ENCODE measurements at regions not wholly inside any gene's neighbourhood (a gene's known extent, or its start where the extent isn't known, plus 50 kb on each side); places are given as distances from the start of the nearest gene placed in this dataset.
A peak's percentile ranks its signal among the peaks of the same experiment; 100 is the strongest.

- Histone ChIP-seq H3K27ac (no peak overlapping the region), H3K9me3 (replicated peaks) (no peaks in the 10 kb centered on the region), H3K4me3 (no peak overlapping the region), H3K36me3 (no peaks in the 10 kb centered on the region), H3K27me3 (replicated peaks) (no peaks in the 10 kb centered on the region), H3K4me1 (replicated peaks) (no peaks in the 10 kb centered on the region)
- DNase-seq (ENCODE audit: low read depth in 1 of 2, low spot score in 2 of 2): no peak
Observed at GRCh38 chr13:85332615-85333014, 466.6 kb downstream of the SLITRK6 start.

- Histone ChIP-seq H3K9me3 (replicated peaks) (no peaks in the 10 kb centered on the region), H3K4me3 (no peak overlapping the region), H3K4me1 (replicated peaks) (peaks cover 7% of the 10 kb centered on the region), H3K27me3 (replicated peaks) (no peaks in the 10 kb centered on the region), H3K27ac (no peak overlapping the region), H3K36me3 (no peaks in the 10 kb centered on the region)
- no peak for DNase-seq (ENCODE audit: low read depth in 1 of 2, low spot score in 2 of 2)
Observed at GRCh38 chr13:85321734-85322133, 477.5 kb downstream of the SLITRK6 start.

- DNase-seq (ENCODE audit: low read depth in 1 of 2, low spot score in 2 of 2): no peak
- Histone ChIP-seq H3K27ac (no peak overlapping the region), H3K4me3 (no peak overlapping the region), H3K27me3 (replicated peaks) (no peaks in the 10 kb centered on the region), H3K4me1 (replicated peaks) (peaks cover 30% of the 10 kb centered on the region), H3K36me3 (no peaks in the 10 kb centered on the region), H3K9me3 (replicated peaks) (no peaks in the 10 kb centered on the region)
Observed at GRCh38 chr13:85317781-85318180, 481.4 kb downstream of the SLITRK6 start.

- H3K9me3 ChIP-seq (replicated peaks): no peaks in the 10 kb centered on the region
- no peaks in the 10 kb centered on the region for H3K27me3 ChIP-seq (replicated peaks)
- peaks cover 30% of the 10 kb centered on the region for H3K4me1 ChIP-seq (replicated peaks)
- H3K4me3 ChIP-seq: no peak overlapping the region
- H3K27ac ChIP-seq: peak overlapping the region; percentile 51
- H3K36me3 ChIP-seq: no peaks in the 10 kb centered on the region
- DNase-seq (ENCODE audit: low read depth in 1 of 2, low spot score in 2 of 2): no peak
Observed at GRCh38 chr13:85316506-85317025, 482.7 kb downstream of the SLITRK6 start.

- no peaks in the 10 kb centered on the region for H3K27me3 ChIP-seq (replicated peaks)
- no peak overlapping the region for H3K4me3 ChIP-seq
- H3K4me1 ChIP-seq (replicated peaks): peaks cover 30% of the 10 kb centered on the region
- no peaks in the 10 kb centered on the region for H3K36me3 ChIP-seq
- H3K27ac ChIP-seq: peak overlapping the region; percentile 34
- DNase-seq (ENCODE audit: low read depth in 1 of 2, low spot score in 2 of 2): peak in 1 of 2 experiments; percentile 5
- no peaks in the 10 kb centered on the region for H3K9me3 ChIP-seq (replicated peaks)
Observed at GRCh38 chr13:85314686-85315085, 484.5 kb downstream of the SLITRK6 start.

- Histone ChIP-seq H3K27ac (peak overlapping the region; percentile 74), H3K4me1 (replicated peaks) (peaks cover 30% of the 10 kb centered on the region), H3K27me3 (replicated peaks) (no peaks in the 10 kb centered on the region), H3K9me3 (replicated peaks) (no peaks in the 10 kb centered on the region), H3K36me3 (no peaks in the 10 kb centered on the region), H3K4me3 (no peak overlapping the region)
- peak; percentile 83 to 84 for DNase-seq (ENCODE audit: low read depth in 1 of 2, low spot score in 2 of 2)
Observed at GRCh38 chr13:85313761-85314503, 485.3 kb downstream of the SLITRK6 start.

GRCh38 chr13:85312071-85312470 lies 487.1 kb downstream of the SLITRK6 start:
- Histone ChIP-seq H3K9me3 (replicated peaks) (no peaks in the 10 kb centered on the region), H3K4me1 (replicated peaks) (peaks cover 26% of the 10 kb centered on the region), H3K27me3 (replicated peaks) (no peaks in the 10 kb centered on the region), H3K4me3 (no peak overlapping the region), H3K27ac (no peak overlapping the region), H3K36me3 (no peaks in the 10 kb centered on the region)
- DNase-seq (ENCODE audit: low read depth in 1 of 2, low spot score in 2 of 2): no peak

- Histone ChIP-seq H3K4me3 (no peak overlapping the region), H3K4me1 (replicated peaks) (no peaks in the 10 kb centered on the region), H3K27me3 (replicated peaks) (no peaks in the 10 kb centered on the region), H3K36me3 (no peaks in the 10 kb centered on the region), H3K27ac (no peak overlapping the region), H3K9me3 (replicated peaks) (no peaks in the 10 kb centered on the region)
- no peak for DNase-seq (ENCODE audit: low read depth in 1 of 2, low spot score in 2 of 2)
Observed at GRCh38 chr13:85303630-85304029, 495.6 kb downstream of the SLITRK6 start.

- Histone ChIP-seq H3K9me3 (replicated peaks) (no peaks in the 10 kb centered on the region), H3K27ac (no peak overlapping the region)
Observed at GRCh38 chr13:85298387-85298924, 500.8 kb downstream of the SLITRK6 start.

GRCh38 chr13:85288698-85289097 lies 510.5 kb downstream of the SLITRK6 start:
- H3K4me1 ChIP-seq (replicated peaks): peaks cover 1% of the 10 kb centered on the region
- no peaks in the 10 kb centered on the region for H3K36me3 ChIP-seq
- H3K27ac ChIP-seq: no peak overlapping the region
- no peaks in the 10 kb centered on the region for H3K9me3 ChIP-seq (replicated peaks)
- H3K27me3 ChIP-seq (replicated peaks): no peaks in the 10 kb centered on the region
- peak in 1 of 2 experiments; percentile 9 for DNase-seq (ENCODE audit: low read depth in 1 of 2, low spot score in 2 of 2)
- H3K4me3 ChIP-seq: no peak overlapping the region

More at GRCh38 chr13:85298387-85298924, 500.8 kb downstream of the SLITRK6 start:
- Histone ChIP-seq H3K4me3 (no peak overlapping the region), H3K27me3 (replicated peaks) (no peaks in the 10 kb centered on the region), H3K36me3 (no peaks in the 10 kb centered on the region), H3K4me1 (replicated peaks) (no peaks in the 10 kb centered on the region)
- DNase-seq (ENCODE audit: low read depth in 1 of 2, low spot score in 2 of 2): peak in 1 of 2 experiments; percentile 17

- Histone ChIP-seq H3K9me3 (replicated peaks) (no peaks in the 10 kb centered on the region), H3K27me3 (replicated peaks) (no peaks in the 10 kb centered on the region), H3K4me1 (replicated peaks) (peaks cover 11% of the 10 kb centered on the region), H3K27ac (no peak overlapping the region), H3K36me3 (no peaks in the 10 kb centered on the region), H3K4me3 (no peak overlapping the region)
- DNase-seq (ENCODE audit: low read depth in 1 of 2, low spot score in 2 of 2): peak in 1 of 2 experiments; percentile 17
Observed at GRCh38 chr13:85287528-85287927, 511.7 kb downstream of the SLITRK6 start.

GRCh38 chr13:85286081-85286480 lies 513.1 kb downstream of the SLITRK6 start:
- DNase-seq (ENCODE audit: low read depth in 1 of 2, low spot score in 2 of 2): no peak
- no peaks in the 10 kb centered on the region for H3K36me3 ChIP-seq
- no peak overlapping the region for H3K4me3 ChIP-seq
- H3K9me3 ChIP-seq (replicated peaks): no peaks in the 10 kb centered on the region
- no peak overlapping the region for H3K27ac ChIP-seq
- peaks cover 11% of the 10 kb centered on the region for H3K4me1 ChIP-seq (replicated peaks)
- H3K27me3 ChIP-seq (replicated peaks): no peaks in the 10 kb centered on the region

- H3K27me3 ChIP-seq (replicated peaks): no peaks in the 10 kb centered on the region
- no peak for DNase-seq (ENCODE audit: low read depth in 1 of 2, low spot score in 2 of 2)
- H3K4me3 ChIP-seq: no peak overlapping the region
- peaks cover 12% of the 10 kb centered on the region for H3K4me1 ChIP-seq (replicated peaks)
- no peaks in the 10 kb centered on the region for H3K9me3 ChIP-seq (replicated peaks)
- H3K36me3 ChIP-seq: no peaks in the 10 kb centered on the region
- no peak overlapping the region for H3K27ac ChIP-seq
Observed at GRCh38 chr13:85284349-85284748, 514.9 kb downstream of the SLITRK6 start.

GRCh38 chr13:85283408-85283807 lies 515.8 kb downstream of the SLITRK6 start:
- Histone ChIP-seq H3K9me3 (replicated peaks) (no peaks in the 10 kb centered on the region), H3K27me3 (replicated peaks) (no peaks in the 10 kb centered on the region), H3K4me1 (replicated peaks) (peaks cover 21% of the 10 kb centered on the region), H3K36me3 (no peaks in the 10 kb centered on the region), H3K4me3 (no peak overlapping the region), H3K27ac (no peak overlapping the region)
- DNase-seq (ENCODE audit: low read depth in 1 of 2, low spot score in 2 of 2): no peak
